Colonic mucosa (tissue), 4 donors: ENCODE measurements at regions not wholly inside any gene's neighbourhood (a gene's known extent, or its start where the extent isn't known, plus 50 kb on each side); places are given as distances from the start of the nearest gene placed in this dataset.

Experiments used
- DNase-seq: peaks from one replicate; pipeline ENCODE4 v3.0.0-alpha.2; 2020
- H3K27ac ChIP-seq: fragments of 200-600 bp; one replicate; pipeline ENCODE4 v1.8.0; 2021
- H3K27me3 ChIP-seq: fragments of 200-600 bp; one replicate; pipeline ENCODE4 v1.8.0; 2021
- H3K36me3 ChIP-seq: fragments of 200-600 bp; one replicate; pipeline ENCODE4 v1.8.0; 2021
- H3K4me1 ChIP-seq: fragments of 200-600 bp; one replicate; pipeline ENCODE4 v1.8.0; 2021; ENCODE audit warnings: mild to moderate bottlenecking
- H3K4me3 ChIP-seq: fragments of 200-600 bp; one replicate; pipeline ENCODE4 v1.8.0; 2021
- H3K9ac ChIP-seq, 2 donors: one replicate each; pipeline ENCODE4 v1.7.0; 2013; ENCODE audit warnings: control low read depth in 2 of 2, low read depth in 2 of 2, low read length in 2 of 2
- H3K9me3 ChIP-seq: fragments of 200-600 bp; one replicate; pipeline ENCODE4 v1.8.0; 2021
- intact Hi-C: fragments of 100-400 bp; cut with DNase I; formaldehyde crosslinking; loops from one replicate; pipeline ENCODE4 v1.14.1; 2022
- TF ChIP-seq, protein P1 (sequence below): fragments of 200-600 bp; IDR thresholded peaks from one replicate; pipeline ENCODE4 v1.8.0; 2022; ENCODE audit warnings: antibody characterized with exemption, mild to moderate bottlenecking
- donor health status: healthy.
- donor health status: DM: no; HTN: no; CAD: no.
- donor health status: DM: no; HTN: no; CAD: no.

DNA sequence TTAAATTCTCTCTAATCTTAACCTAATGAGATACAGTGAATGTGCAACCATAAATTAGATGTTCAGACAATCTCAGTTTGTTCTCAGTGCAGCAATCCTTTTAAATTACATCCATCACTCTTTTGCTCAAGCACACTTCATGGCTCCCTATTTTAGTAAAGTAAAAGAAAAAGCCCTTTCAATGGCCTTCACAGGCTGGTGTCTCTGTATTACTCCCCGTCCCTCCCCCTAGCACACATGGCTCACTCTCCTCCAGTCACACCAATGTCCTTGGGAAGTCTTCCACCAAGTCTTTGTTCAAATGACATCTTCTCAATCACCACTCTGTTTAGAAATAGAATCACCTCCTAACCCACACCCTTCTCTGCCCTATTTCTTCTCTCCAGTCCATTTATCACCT, 60.3 kb upstream of the RGS7 start:
- H3K27ac ChIP-seq: no peak overlapping the region
- H3K36me3 ChIP-seq: no peaks in the 10 kb centered on the region
- H3K4me3 ChIP-seq: no peak overlapping the region
- H3K4me1 ChIP-seq: no peaks in the 10 kb centered on the region
- no peak overlapping the region for H3K9ac ChIP-seq
- DNase-seq: no peak
- H3K27me3 ChIP-seq: no peaks in the 10 kb centered on the region
- intact Hi-C loops: no loop called here
- TF ChIP-seq, protein P1, sequence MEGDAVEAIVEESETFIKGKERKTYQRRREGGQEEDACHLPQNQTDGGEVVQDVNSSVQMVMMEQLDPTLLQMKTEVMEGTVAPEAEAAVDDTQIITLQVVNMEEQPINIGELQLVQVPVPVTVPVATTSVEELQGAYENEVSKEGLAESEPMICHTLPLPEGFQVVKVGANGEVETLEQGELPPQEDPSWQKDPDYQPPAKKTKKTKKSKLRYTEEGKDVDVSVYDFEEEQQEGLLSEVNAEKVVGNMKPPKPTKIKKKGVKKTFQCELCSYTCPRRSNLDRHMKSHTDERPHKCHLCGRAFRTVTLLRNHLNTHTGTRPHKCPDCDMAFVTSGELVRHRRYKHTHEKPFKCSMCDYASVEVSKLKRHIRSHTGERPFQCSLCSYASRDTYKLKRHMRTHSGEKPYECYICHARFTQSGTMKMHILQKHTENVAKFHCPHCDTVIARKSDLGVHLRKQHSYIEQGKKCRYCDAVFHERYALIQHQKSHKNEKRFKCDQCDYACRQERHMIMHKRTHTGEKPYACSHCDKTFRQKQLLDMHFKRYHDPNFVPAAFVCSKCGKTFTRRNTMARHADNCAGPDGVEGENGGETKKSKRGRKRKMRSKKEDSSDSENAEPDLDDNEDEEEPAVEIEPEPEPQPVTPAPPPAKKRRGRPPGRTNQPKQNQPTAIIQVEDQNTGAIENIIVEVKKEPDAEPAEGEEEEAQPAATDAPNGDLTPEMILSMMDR: no peak
- H3K9me3 ChIP-seq: no peaks in the 10 kb centered on the region

DNA sequence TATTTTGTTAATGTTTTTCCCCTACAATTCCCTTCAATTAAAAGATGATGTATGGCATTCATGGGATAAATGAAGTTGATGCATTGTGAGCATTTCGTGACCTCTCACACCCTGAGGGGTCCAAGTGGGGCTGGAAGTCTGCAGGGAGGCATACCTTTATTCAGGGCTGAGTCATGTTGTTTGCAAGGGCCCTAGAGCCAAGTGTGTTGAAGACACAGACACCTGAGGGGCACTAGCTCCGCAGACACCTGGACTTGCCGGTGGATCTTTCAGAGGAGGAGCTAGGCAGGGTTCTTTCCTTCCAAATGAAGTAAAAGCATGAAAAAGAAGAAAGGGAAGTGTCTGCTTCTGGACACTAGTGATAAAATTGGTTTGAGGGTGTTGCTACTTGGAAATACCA, 57.0 kb upstream of the RGS7 start:
- DNase-seq: no peak
- intact Hi-C loops: no loop called here

DNA sequence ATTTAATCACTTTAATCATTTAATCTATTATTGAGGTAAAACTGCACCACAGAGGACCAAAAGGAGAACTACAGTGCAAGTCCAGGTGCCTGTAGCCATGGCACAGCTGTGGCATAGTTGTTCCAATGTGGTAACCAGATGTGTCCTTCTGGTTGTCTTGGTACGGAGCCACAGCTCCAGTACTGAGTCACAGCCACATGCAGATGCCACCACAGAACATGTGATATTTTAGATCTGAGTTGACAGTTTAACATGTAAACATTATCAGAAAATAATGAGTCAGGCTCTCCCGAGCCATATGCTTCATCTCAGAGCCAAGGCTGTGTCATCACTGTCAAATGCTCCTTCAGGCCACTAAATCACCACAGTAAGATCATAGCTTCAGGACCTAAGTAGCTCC, 56.4 kb upstream of the RGS7 start:
- Histone ChIP-seq H3K27ac (no peak overlapping the region), H3K4me1 (no peaks in the 10 kb centered on the region), H3K27me3 (no peaks in the 10 kb centered on the region), H3K9me3 (no peaks in the 10 kb centered on the region), H3K4me3 (no peak overlapping the region), H3K9ac (no peak overlapping the region), H3K36me3 (no peaks in the 10 kb centered on the region)
- intact Hi-C loops: no loop called here
- no peak for DNase-seq
- TF ChIP-seq, protein P1: no peak

More for the DNA sequence above, 57.0 kb upstream of the RGS7 start:
- H3K27me3 ChIP-seq: no peaks in the 10 kb centered on the region
- no peaks in the 10 kb centered on the region for H3K4me1 ChIP-seq
- no peak overlapping the region for H3K27ac ChIP-seq
- no peaks in the 10 kb centered on the region for H3K9me3 ChIP-seq
- H3K4me3 ChIP-seq: no peak overlapping the region
- H3K9ac ChIP-seq: no peak overlapping the region
- TF ChIP-seq, protein P1: no peak
- no peaks in the 10 kb centered on the region for H3K36me3 ChIP-seq

DNA sequence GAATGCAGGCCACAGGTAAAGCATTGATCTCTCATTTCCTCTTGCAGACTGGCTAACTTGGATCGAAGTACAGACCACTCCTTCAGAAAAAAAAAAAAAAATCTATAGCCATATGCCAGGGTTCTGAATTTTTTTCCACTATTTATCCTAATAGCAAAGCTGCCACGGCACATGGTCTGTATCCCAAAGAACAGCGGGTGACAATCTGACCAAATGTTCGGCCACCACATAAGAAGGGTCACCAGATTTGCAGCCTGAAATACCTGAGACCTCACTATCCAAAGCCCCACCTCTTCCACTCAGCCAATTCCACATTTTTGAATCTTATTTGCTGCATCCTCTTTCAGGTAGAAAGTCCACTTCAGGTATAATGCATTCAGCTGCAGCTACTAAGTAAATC, 55.6 kb upstream of the RGS7 start:
- no peak for DNase-seq
- Histone ChIP-seq H3K4me3 (no peak overlapping the region), H3K27ac (no peak overlapping the region), H3K9me3 (no peaks in the 10 kb centered on the region), H3K27me3 (no peaks in the 10 kb centered on the region), H3K4me1 (no peaks in the 10 kb centered on the region), H3K9ac (no peak overlapping the region), H3K36me3 (no peaks in the 10 kb centered on the region)
- intact Hi-C loops: no loop called here
- TF ChIP-seq, protein P1: no peak

DNA sequence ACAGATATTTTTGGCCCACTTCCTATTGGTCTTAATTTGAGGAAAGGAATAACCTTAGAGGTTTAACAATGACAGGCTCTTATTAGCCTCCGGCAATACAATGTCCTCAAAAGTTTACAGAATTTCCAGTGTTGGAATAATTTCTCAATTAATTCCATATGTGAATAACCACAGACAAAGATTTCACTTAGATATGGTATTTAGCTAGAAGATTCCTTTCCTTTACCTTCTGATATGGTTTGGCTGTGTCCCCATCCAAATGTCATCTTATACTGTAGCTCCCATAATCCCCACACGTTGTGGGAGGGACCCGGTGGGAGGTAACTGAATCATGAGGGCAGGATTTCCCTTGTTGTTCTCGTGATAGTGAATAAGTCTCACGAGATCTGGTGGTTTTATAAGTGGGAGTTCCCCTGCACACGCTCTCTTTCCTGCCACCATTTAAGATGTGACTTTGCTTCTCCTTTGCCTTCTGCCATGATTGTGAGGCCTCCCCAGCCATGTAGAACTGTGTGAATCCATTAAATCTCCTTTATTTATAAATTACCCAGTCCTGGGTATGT, 54.9 kb upstream of the RGS7 start:
- Histone ChIP-seq H3K9me3 (no peaks in the 10 kb centered on the region), H3K27ac (no peak overlapping the region), H3K4me3 (no peak overlapping the region), H3K9ac (no peak overlapping the region), H3K27me3 (no peaks in the 10 kb centered on the region), H3K36me3 (no peaks in the 10 kb centered on the region), H3K4me1 (no peaks in the 10 kb centered on the region)
- DNase-seq: no peak
- TF ChIP-seq, protein P1: no peak
- intact Hi-C loops: no loop called here
